Esophagus squamous epithelium (tissue), 5 donors: ENCODE measurements at regions not wholly inside any gene's neighbourhood (a gene's known extent, or its start where the extent isn't known, plus 50 kb on each side); places are given as distances from the start of the nearest gene placed in this dataset.

Experiments used
- DNase-seq: peaks from one replicate; lab custom pipeline; 2025; lab: John Stamatoyannopoulos, UW
- H3K27ac ChIP-seq, 4 donors: fragments of 200-600 bp; sonication (generic); one replicate each; pipeline ENCODE4 v1.5.1; 2016 to 2019; ENCODE audit warnings: mild to moderate bottlenecking in 1 of 4
- H3K27me3 ChIP-seq, 4 donors: fragments of 200-600 bp; sonication (generic); 1 replicate in 3 of 4; 2 replicates in 1 of 4; pipeline versions ENCODE4 v1.5.1 to v1.6.0; 2017 to 2021; ENCODE audit warnings: antibody characterized with exemption in 1 of 4
- H3K36me3 ChIP-seq, 3 donors: fragments of 200-600 bp; sonication (generic); one replicate each; pipeline ENCODE4 v1.5.1; 2016 to 2019
- H3K4me1 ChIP-seq, 3 donors: fragments of 200-600 bp; sonication (generic); one replicate each; pipeline ENCODE4 v1.5.1; 2017 to 2019
- H3K4me3 ChIP-seq, 4 donors: fragments of 200-600 bp; sonication (generic); 1 replicate in 3 of 4; 2 replicates in 1 of 4; pipeline ENCODE4 v1.5.1; 2016 to 2019; ENCODE audit warnings: mild to moderate bottlenecking in 2 of 4, moderate library complexity in 1 of 4
- H3K9me3 ChIP-seq, 3 donors: fragments of 200-600 bp; sonication (generic); one replicate each; pipeline ENCODE4 v1.5.1; 2016 to 2019
- CTCF ChIP-seq, 6 experiments: fragments of 450-650 bp in 4 of 6; fragments of 200-600 bp in 2 of 6; sonication (generic) in 2 of 6; IDR thresholded peaks; one replicate each; pipeline ENCODE4 v1.5.1; 2016 to 2019; ENCODE audit warnings: antibody characterized with exemption in 6 of 6, mild to moderate bottlenecking in 4 of 6, moderate library complexity in 4 of 6
- POLR2A ChIP-seq, 4 donors: fragments of 450-650 bp; IDR thresholded peaks; one replicate each; pipeline ENCODE4 v1.6.1; 2017; ENCODE audit warnings: antibody characterized with exemption in 4 of 4, mild to moderate bottlenecking in 4 of 4, moderate library complexity in 3 of 4
- WGBS, 2 donors: methylation state at CpG; one replicate each; pipeline ENCODE4 v1.1.5; 2018; 5-methylcytosine and 5-hydroxymethylcytosine counted together
- intact Hi-C: fragments of 100-400 bp; cut with DNase I; formaldehyde crosslinking; loops from one replicate; pipeline ENCODE4 v1.15.0; 2022
- donor health status: DM: yes; HTN: yes; CAD: no.

- TF ChIP-seq POLR2A (IDR thresholded peaks at IDR 0.05) (no peak), CTCF (IDR thresholded peaks at IDR 0.05) (no peak)
- H3K36me3 ChIP-seq = no peaks in the 10 kb centered on the region
- peaks cover 0 to 30% (median 0%) of the 10 kb centered on the region in 4 donors for H3K27me3 ChIP-seq
- DNase-seq = no peak
- H3K9me3 ChIP-seq = no peaks in the 10 kb centered on the region
- H3K27ac ChIP-seq = no peak overlapping the region
- 53 to 60% methylated on average over 5 of the region's 5 CpGs for WGBS, 2 donors
- intact Hi-C loops = no loop called here
- H3K4me3 ChIP-seq = no peak overlapping the region
- no peaks in the 10 kb centered on the region for H3K4me1 ChIP-seq
Measured at GRCh38 chr1:30166174-30166573, 557.2 kb downstream of the MATN1 start.

GRCh38 chr1:30165116-30165515, 558.3 kb downstream of the MATN1 start:
- no peak for DNase-seq
- intact Hi-C loops = no loop called here
- Histone ChIP-seq H3K4me1 (no peaks in the 10 kb centered on the region), H3K36me3 (no peaks in the 10 kb centered on the region), H3K27ac (no peak overlapping the region), H3K4me3 (no peak overlapping the region), H3K27me3 (peaks cover 0 to 30% (median 0%) of the 10 kb centered on the region in 4 donors), H3K9me3 (no peaks in the 10 kb centered on the region)
- WGBS, 2 donors = 65 to 70% methylated on average over 4 of the region's 4 CpGs
- no peak for TF ChIP-seq POLR2A (IDR thresholded peaks at IDR 0.05)
- TF ChIP-seq CTCF (IDR thresholded peaks at IDR 0.05) = no peak

GRCh38 chr1:30164693-30165092, 558.7 kb downstream of the MATN1 start:
- H3K27ac ChIP-seq = no peak overlapping the region
- TF ChIP-seq POLR2A (IDR thresholded peaks at IDR 0.05) (no peak), CTCF (IDR thresholded peaks at IDR 0.05) (no peak)
- H3K4me1 ChIP-seq = no peaks in the 10 kb centered on the region
- intact Hi-C loops = no loop called here
- H3K9me3 ChIP-seq = no peaks in the 10 kb centered on the region
- H3K27me3 ChIP-seq = peaks cover 0 to 34% (median 0%) of the 10 kb centered on the region in 4 donors
- no peak for DNase-seq
- WGBS, 2 donors = 66 to 67% methylated on average over 1 to 4 of the region's 4 CpGs
- no peak overlapping the region for H3K4me3 ChIP-seq
- H3K36me3 ChIP-seq = no peaks in the 10 kb centered on the region

- H3K36me3 ChIP-seq = no peaks in the 10 kb centered on the region
- H3K4me3 ChIP-seq = no peak overlapping the region
- no peak for DNase-seq
- no peaks in the 10 kb centered on the region for H3K9me3 ChIP-seq
- intact Hi-C loops = no loop called here
- no peak overlapping the region for H3K27ac ChIP-seq
- peaks cover 0 to 50% (median 0%) of the 10 kb centered on the region in 4 donors for H3K27me3 ChIP-seq
- 66 to 75% methylated on average over 2 of the region's 2 CpGs for WGBS, 2 donors
- no peak for TF ChIP-seq CTCF (IDR thresholded peaks at IDR 0.05)
- TF ChIP-seq POLR2A (IDR thresholded peaks at IDR 0.05) = no peak
- H3K4me1 ChIP-seq = no peaks in the 10 kb centered on the region
Measured at GRCh38 chr1:30162565-30162964, 560.8 kb downstream of the MATN1 start.

- H3K27me3 ChIP-seq = peaks cover 0 to 56% (median 0%) of the 10 kb centered on the region in 4 donors
- H3K4me1 ChIP-seq = no peaks in the 10 kb centered on the region
- H3K4me3 ChIP-seq = no peak overlapping the region
- DNase-seq = no peak
- intact Hi-C loops = no loop called here
- H3K9me3 ChIP-seq = no peaks in the 10 kb centered on the region
- no peak overlapping the region for H3K27ac ChIP-seq
- H3K36me3 ChIP-seq = no peaks in the 10 kb centered on the region
- TF ChIP-seq CTCF (IDR thresholded peaks at IDR 0.05) (no peak), POLR2A (IDR thresholded peaks at IDR 0.05) (no peak)
- WGBS, 2 donors = 52 to 70% methylated on average over 2 to 3 of the region's 6 CpGs
Measured at GRCh38 chr1:30161953-30162352, 561.4 kb downstream of the MATN1 start.
